ENCODE measurements at regions not wholly inside any gene's neighbourhood (a gene's known extent, or its start where the extent isn't known, plus 50 kb on each side); places are given as distances from the start of the nearest gene placed in this dataset.

- no peak for DNase-seq
Measured at GRCh38 chr1:94620345-94621031, 78.9 kb upstream of the F3 start.

GRCh38 chr1:94619731-94620130, 78.2 kb upstream of the F3 start:
- no peak for DNase-seq

- no peak for DNase-seq
Measured at GRCh38 chr1:94617957-94618739, 76.6 kb upstream of the F3 start.

- DNase-seq, result no peak
Measured at GRCh38 chr1:94617134-94617805, 75.7 kb upstream of the F3 start.

- DNase-seq, result no peak
Measured at GRCh38 chr1:94616506-94616905, 74.9 kb upstream of the F3 start.

- no peak for DNase-seq
Measured at GRCh38 chr1:94614996-94615395, 73.4 kb upstream of the F3 start.

GRCh38 chr1:94614168-94614815, 72.7 kb upstream of the F3 start:
- DNase-seq, result no peak

- DNase-seq, result no peak
Measured at GRCh38 chr1:94612525-94613204, 71.1 kb upstream of the F3 start.

- DNase-seq, result no peak
Measured at GRCh38 chr1:94611681-94612475, 70.3 kb upstream of the F3 start.

GRCh38 chr1:94609619-94610018, 68.1 kb upstream of the F3 start:
- DNase-seq, result no peak

- DNase-seq, result no peak
Measured at GRCh38 chr1:94608852-94609530, 67.4 kb upstream of the F3 start.

GRCh38 chr1:94608142-94608851, 66.7 kb upstream of the F3 start:
- DNase-seq, result no peak

- no peak for DNase-seq
Measured at GRCh38 chr1:94607398-94607797, 65.8 kb upstream of the F3 start.

- no peak for DNase-seq
Measured at GRCh38 chr1:94606471-94606870, 64.9 kb upstream of the F3 start.

- no peak for DNase-seq
Measured at GRCh38 chr1:94603663-94604062, 62.1 kb upstream of the F3 start.

- no peak for DNase-seq
Measured at GRCh38 chr1:94602802-94603625, 61.5 kb upstream of the F3 start.

GRCh38 chr1:94602316-94602715, 60.8 kb upstream of the F3 start:
- DNase-seq, result no peak

GRCh38 chr1:94600556-94600955, 59.0 kb upstream of the F3 start:
- no peak for DNase-seq

Measured in amygdala (tissue), 56 donors.